Ishikawa (cell line): ENCODE measurements at regions not wholly inside any gene's neighbourhood (a gene's known extent, or its start where the extent isn't known, plus 50 kb on each side); places are given as distances from the start of the nearest gene placed in this dataset.

Experiments
- CEBPB ChIP-seq: IDR thresholded peaks from 2 replicates; pipeline ENCODE4 v1.6.1; 2012
- CREB1 ChIP-seq: IDR thresholded peaks from 2 replicates; pipeline ENCODE4 v1.6.1; 2012; ENCODE audit warnings: low read depth
- EGR1 ChIP-seq: IDR thresholded peaks from 2 replicates; pipeline ENCODE4 v1.6.1; 2012
- EP300 ChIP-seq: IDR thresholded peaks from 2 replicates; pipeline ENCODE4 v1.6.1; 2012; ENCODE audit warnings: borderline replicate concordance
- FOXM1 ChIP-seq: IDR thresholded peaks from 2 replicates; pipeline ENCODE4 v1.6.1; 2012; ENCODE audit warnings: low read depth, borderline replicate concordance
- NFIC ChIP-seq: IDR thresholded peaks from 2 replicates; pipeline ENCODE4 v1.6.1; 2012
- RAD21 ChIP-seq: IDR thresholded peaks from 2 replicates; pipeline ENCODE4 v1.6.1; 2012; ENCODE audit warnings: low read depth
- TAF1 ChIP-seq: IDR thresholded peaks from 2 replicates; pipeline ENCODE4 v1.6.1; 2012; ENCODE audit warnings: low read depth, mild to moderate bottlenecking
- TCF12 ChIP-seq: IDR thresholded peaks from 2 replicates; pipeline ENCODE4 v1.6.1; 2012; ENCODE audit warnings: low read depth
- YY1 ChIP-seq: IDR thresholded peaks from 2 replicates; pipeline ENCODE4 v1.6.1; 2012; ENCODE audit warnings: low read depth
- ZBTB7A ChIP-seq: IDR thresholded peaks from 2 replicates; pipeline ENCODE4 v1.6.1; 2012; ENCODE audit warnings: low read depth
- TF ChIP-seq, protein P1 (sequence below): IDR thresholded peaks from 2 replicates; pipeline ENCODE4 v1.6.1; 2012; ENCODE audit warnings: low read depth, mild to moderate bottlenecking
- TF ChIP-seq, protein P2 (sequence below): IDR thresholded peaks from 2 replicates; pipeline ENCODE4 v1.6.1; 2012
- TF ChIP-seq, protein P3 (sequence below): IDR thresholded peaks from 2 replicates; pipeline ENCODE4 v1.6.1; 2012

DNA sequence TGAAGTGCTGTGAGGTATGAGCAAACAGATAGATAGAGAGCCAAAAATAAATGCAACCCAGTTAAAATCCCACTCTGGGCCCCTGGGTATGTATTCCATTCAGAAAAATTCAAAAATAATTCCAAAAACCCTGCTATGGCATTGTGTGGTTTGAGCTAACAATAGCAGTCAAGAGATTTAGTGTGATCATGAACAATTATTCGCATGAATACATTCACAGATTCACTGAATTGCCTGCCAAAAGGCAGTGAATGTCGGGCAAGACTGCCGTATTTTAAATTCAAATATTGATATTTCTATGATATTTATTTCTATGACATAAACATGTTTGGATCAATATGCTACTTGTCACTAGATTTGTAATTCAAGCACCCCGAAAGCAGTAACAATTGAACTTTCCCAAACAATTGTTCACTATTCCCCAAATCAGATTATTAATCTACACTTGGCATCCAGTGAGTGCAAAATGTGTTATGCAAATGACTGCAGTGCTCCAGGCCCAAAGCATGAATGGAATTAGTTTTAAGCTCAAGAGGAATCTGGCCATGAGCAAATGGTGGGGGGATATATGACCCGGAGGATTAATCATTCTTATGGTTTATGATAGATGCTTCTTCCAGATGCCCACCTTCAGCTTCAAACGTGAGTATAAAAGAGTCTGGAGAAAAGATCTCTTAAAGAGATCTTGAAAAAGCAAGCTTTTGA, 417.0 kb upstream of the MEIS2 start:
- no peak for TF ChIP-seq FOXM1
- no peak for TF ChIP-seq EP300
- TF ChIP-seq RAD21, result no peak
- no peak for TF ChIP-seq CEBPB
- TF ChIP-seq CREB1, result no peak
- TF ChIP-seq, protein P1, sequence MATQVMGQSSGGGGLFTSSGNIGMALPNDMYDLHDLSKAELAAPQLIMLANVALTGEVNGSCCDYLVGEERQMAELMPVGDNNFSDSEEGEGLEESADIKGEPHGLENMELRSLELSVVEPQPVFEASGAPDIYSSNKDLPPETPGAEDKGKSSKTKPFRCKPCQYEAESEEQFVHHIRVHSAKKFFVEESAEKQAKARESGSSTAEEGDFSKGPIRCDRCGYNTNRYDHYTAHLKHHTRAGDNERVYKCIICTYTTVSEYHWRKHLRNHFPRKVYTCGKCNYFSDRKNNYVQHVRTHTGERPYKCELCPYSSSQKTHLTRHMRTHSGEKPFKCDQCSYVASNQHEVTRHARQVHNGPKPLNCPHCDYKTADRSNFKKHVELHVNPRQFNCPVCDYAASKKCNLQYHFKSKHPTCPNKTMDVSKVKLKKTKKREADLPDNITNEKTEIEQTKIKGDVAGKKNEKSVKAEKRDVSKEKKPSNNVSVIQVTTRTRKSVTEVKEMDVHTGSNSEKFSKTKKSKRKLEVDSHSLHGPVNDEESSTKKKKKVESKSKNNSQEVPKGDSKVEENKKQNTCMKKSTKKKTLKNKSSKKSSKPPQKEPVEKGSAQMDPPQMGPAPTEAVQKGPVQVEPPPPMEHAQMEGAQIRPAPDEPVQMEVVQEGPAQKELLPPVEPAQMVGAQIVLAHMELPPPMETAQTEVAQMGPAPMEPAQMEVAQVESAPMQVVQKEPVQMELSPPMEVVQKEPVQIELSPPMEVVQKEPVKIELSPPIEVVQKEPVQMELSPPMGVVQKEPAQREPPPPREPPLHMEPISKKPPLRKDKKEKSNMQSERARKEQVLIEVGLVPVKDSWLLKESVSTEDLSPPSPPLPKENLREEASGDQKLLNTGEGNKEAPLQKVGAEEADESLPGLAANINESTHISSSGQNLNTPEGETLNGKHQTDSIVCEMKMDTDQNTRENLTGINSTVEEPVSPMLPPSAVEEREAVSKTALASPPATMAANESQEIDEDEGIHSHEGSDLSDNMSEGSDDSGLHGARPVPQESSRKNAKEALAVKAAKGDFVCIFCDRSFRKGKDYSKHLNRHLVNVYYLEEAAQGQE, result no peak
- TF ChIP-seq TAF1, result no peak
- TF ChIP-seq NFIC, result no peak
- TF ChIP-seq YY1, result no peak
- TF ChIP-seq, protein P2, sequence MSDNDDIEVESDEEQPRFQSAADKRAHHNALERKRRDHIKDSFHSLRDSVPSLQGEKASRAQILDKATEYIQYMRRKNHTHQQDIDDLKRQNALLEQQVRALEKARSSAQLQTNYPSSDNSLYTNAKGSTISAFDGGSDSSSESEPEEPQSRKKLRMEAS, result no peak
- TF ChIP-seq EGR1, result no peak
- TF ChIP-seq TCF12, result no peak
- TF ChIP-seq ZBTB7A, result no peak
- TF ChIP-seq, protein P3, sequence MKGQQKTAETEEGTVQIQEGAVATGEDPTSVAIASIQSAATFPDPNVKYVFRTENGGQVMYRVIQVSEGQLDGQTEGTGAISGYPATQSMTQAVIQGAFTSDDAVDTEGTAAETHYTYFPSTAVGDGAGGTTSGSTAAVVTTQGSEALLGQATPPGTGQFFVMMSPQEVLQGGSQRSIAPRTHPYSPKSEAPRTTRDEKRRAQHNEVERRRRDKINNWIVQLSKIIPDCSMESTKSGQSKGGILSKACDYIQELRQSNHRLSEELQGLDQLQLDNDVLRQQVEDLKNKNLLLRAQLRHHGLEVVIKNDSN, result no peak
